Small intestine (tissue), 7 donors: ENCODE measurements at regions not wholly inside any gene's neighbourhood (a gene's known extent, or its start where the extent isn't known, plus 50 kb on each side); places are given as distances from the start of the nearest gene placed in this dataset.

ENCODE experiments used
- DNase-seq, 2 donors: peaks; one replicate each; pipeline versions ENCODE4 v3.0.0 to v3.0.0-alpha.2; 2013
- FAIRE-seq: peaks from 2 replicates; lab custom pipeline; 2012; peaks lifted over from hg19 to GRCh38; lab: Jason Lieb, UNC
- H3K27ac ChIP-seq, 3 donors: one replicate each; pipeline ENCODE4 v1.5.1; 2013; ENCODE audit warnings: low read length in 2 of 3, mild to moderate bottlenecking in 2 of 3, control low read depth in 1 of 3, inconsistent platforms in 1 of 3, low read depth in 1 of 3, moderate library complexity in 1 of 3
- H3K27me3 ChIP-seq, 3 donors: one replicate each; pipeline ENCODE4 v1.6.1; 2013; ENCODE audit warnings: low read length in 3 of 3, inconsistent platforms in 1 of 3; ENCODE audit not compliant: control insufficient read depth in 3 of 3, insufficient read depth in 3 of 3
- H3K36me3 ChIP-seq, 3 donors: one replicate each; pipeline ENCODE4 v1.6.1; 2013; ENCODE audit warnings: low read length in 3 of 3, inconsistent platforms in 1 of 3, low read depth in 1 of 3, mild to moderate bottlenecking in 1 of 3, moderate library complexity in 1 of 3; ENCODE audit not compliant: control insufficient read depth in 3 of 3, insufficient read depth in 2 of 3
- H3K4me1 ChIP-seq, 3 donors: one replicate each; pipeline ENCODE4 v1.6.1; 2013; ENCODE audit warnings: low read length in 2 of 3, inconsistent platforms in 1 of 3, low read depth in 1 of 3, mild to moderate bottlenecking in 1 of 3, moderate library complexity in 1 of 3; ENCODE audit not compliant: control insufficient read depth in 3 of 3, insufficient read depth in 2 of 3
- H3K4me3 ChIP-seq, 3 donors: one replicate each; pipeline ENCODE4 v1.5.1; 2013; ENCODE audit warnings: low read length in 3 of 3, control low read depth in 1 of 3, inconsistent platforms in 1 of 3, low read depth in 1 of 3, mild to moderate bottlenecking in 1 of 3, moderate library complexity in 1 of 3
- H3K9me3 ChIP-seq, 2 donors: one replicate each; pipeline ENCODE4 v1.6.1; 2013; ENCODE audit warnings: low read depth in 1 of 2, low read length in 1 of 2; ENCODE audit not compliant: control insufficient read depth in 2 of 2, insufficient read depth in 1 of 2
- WGBS, 3 donors: extraction: QIAGEN DNeasy Blood & Tissue Kit; methylation state at CpG; one replicate each; pipeline ENCODE4 v1.1.7; 2013; 5-methylcytosine and 5-hydroxymethylcytosine counted together
- donor health status: healthy with polysubstance abuse.
- donor health status: control.
- donor health status: control.
- donor health status: Bipolar disorder and iron deficiency.
- donor health status: healthy.

DNA sequence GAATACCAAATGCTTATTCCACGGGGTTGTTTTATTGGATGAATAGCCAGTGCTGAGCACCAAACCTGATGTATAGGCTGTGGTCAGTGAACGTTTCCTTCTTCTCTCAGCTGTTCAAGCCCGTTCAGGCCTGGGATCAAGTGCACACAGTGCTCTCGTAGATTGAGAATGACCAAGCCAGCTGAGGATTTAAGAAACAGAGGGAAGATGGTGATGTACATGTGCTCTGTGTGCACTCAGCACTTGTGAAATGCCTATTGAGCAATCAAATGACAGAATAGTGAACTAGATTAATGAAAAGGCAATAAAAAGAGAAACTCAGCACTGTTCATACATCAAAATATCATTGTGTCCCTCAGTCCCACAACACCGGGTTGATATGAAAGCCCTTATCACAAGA is 302.5 kb downstream of the BMPER start:
- Histone ChIP-seq H3K27ac (no peak overlapping the region), H3K9me3 (peaks cover 0 to 2% of the 10 kb centered on the region in 2 donors), H3K27me3 (no peaks in the 10 kb centered on the region), H3K4me3 (no peak overlapping the region), H3K36me3 (no peaks in the 10 kb centered on the region), H3K4me1 (no peaks in the 10 kb centered on the region)
- no peak for DNase-seq
- WGBS, 3 donors, result 80 to 88% (median 85%) methylated on average over 5 of the region's 5 CpGs
- FAIRE-seq, result no peak

DNA sequence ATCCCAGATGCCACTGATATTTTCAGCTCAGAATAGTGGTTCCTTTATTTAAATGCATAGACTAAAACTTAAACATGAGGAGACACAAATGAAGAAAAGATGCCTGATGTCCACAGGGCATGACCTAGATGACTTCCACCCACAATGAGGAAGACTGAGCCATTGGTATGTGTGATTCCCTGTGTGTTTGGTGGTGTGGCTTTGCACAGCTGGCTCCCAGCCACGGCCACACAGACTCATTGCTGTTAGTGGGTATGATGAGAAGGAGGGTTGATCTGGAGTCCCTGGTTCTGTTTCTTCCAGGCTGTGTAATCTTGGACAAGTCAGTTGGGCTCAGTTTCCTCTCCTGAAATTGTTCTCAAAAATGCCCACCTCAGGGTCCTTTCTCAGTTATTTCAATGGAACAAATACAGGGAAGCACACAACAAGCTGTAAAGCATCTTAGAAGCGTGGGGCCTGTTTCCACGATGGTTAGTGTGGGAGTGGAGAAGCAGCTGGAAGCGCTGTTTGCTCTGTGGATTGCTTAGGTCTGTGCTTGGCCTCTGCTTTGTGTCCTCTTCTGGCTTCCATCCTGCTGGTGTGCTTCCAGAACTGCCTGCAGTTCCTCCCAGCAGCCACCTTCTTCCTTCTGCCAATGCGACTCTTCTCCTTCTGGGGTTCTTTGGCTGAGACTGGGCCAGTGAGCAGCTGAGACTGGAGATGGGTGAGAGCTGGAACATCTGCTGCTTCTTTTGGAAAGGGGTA is 303.7 kb downstream of the BMPER start:
- DNase-seq (no peak), FAIRE-seq (no peak)
- Histone ChIP-seq H3K36me3 (no peaks in the 10 kb centered on the region), H3K9me3 (peaks cover 0 to 2% of the 10 kb centered on the region in 2 donors), H3K27ac (no peak overlapping the region), H3K4me3 (no peak overlapping the region), H3K4me1 (no peaks in the 10 kb centered on the region), H3K27me3 (no peaks in the 10 kb centered on the region)
- WGBS, 3 donors, result 68 to 79% (median 75%) methylated on average over 5 of the region's 5 CpGs

DNA sequence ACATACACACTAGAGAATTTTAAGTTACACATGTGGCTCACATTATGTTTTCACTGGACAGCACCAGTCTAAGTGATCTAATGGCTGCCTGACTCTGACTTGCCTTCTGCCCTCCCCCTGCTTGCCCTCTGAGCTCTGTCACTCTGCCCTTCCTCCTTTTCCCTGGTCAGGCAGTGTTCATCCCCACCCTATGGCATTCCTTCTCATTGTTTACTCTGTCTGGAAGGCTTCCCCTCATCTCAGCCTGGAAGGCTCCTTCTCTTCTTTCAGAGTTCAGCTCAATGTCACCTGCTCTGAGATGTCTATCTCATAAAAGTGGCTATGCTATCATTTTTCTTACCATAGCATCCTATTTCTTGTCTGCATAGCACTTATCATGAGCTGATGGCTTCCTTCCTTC is 305.7 kb downstream of the BMPER start:
- Histone ChIP-seq H3K27ac (no peak overlapping the region), H3K9me3 (peaks cover 0 to 2% of the 10 kb centered on the region in 2 donors), H3K4me3 (no peak overlapping the region), H3K4me1 (no peaks in the 10 kb centered on the region), H3K36me3 (no peaks in the 10 kb centered on the region), H3K27me3 (no peaks in the 10 kb centered on the region)
- DNase-seq, result no peak
- FAIRE-seq, result no peak

DNA sequence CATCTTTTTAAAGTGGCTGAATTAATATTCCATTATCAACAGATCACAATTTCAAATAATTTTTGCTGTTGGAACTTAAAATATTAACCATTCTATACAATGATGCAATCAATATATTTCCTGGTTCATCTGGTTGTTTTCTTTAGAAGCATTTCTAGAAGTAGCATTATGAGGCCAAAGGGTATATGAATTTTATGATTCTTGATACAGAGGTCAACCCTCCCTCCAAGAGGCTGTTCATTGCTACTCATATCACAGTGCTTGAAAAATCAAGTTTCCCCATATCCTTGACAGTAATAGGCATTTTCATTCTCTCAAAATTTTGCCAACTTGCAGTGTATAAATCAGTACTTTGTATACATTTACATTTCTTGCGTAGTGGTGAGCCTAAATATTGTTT is 312.6 kb downstream of the BMPER start:
- DNase-seq (no peak), FAIRE-seq (no peak)
- no peak overlapping the region for H3K4me3 ChIP-seq
- no peaks in the 10 kb centered on the region for H3K4me1 ChIP-seq
- no peak overlapping the region for H3K27ac ChIP-seq
- H3K36me3 ChIP-seq, result no peaks in the 10 kb centered on the region
- no peaks in the 10 kb centered on the region for H3K27me3 ChIP-seq
- H3K9me3 ChIP-seq, result no peaks in the 10 kb centered on the region
- 76 to 90% (median 82%) methylated on average over 1 of the region's 1 CpG for WGBS, 3 donors

DNA sequence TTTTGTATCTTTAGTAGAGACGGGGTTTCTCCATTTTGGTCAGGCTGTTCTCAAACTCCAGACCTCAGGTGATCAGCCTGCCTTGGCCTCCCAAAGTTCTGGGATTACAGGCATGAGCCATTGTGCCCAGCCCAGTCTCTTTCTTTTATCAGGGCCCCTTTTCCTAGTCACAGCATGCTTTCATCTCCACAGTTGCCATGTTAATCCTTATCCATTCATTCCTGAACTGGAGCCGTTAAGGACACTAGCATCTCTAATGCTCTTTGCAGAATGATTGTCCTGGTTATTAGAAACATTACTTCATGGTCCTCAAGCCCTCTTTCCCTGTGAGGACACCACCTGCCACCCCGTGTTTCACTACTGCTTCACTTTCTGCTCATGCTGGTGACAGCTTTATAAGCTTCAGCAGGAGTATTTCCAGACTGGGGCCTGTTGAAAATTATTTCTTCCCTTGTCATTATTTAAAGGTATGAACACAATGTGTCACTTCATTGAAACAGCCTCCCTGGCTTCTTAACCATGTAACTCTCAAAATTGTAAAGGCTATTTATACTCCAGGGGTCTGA is 313.9 kb downstream of the BMPER start:
- Histone ChIP-seq H3K27me3 (no peaks in the 10 kb centered on the region), H3K4me1 (no peaks in the 10 kb centered on the region), H3K9me3 (no peaks in the 10 kb centered on the region), H3K27ac (no peak overlapping the region), H3K36me3 (no peaks in the 10 kb centered on the region), H3K4me3 (no peak overlapping the region)
- FAIRE-seq (no peak), DNase-seq (no peak)
- 57 to 71% (median 68%) methylated on average over 3 of the region's 3 CpGs for WGBS, 3 donors

DNA sequence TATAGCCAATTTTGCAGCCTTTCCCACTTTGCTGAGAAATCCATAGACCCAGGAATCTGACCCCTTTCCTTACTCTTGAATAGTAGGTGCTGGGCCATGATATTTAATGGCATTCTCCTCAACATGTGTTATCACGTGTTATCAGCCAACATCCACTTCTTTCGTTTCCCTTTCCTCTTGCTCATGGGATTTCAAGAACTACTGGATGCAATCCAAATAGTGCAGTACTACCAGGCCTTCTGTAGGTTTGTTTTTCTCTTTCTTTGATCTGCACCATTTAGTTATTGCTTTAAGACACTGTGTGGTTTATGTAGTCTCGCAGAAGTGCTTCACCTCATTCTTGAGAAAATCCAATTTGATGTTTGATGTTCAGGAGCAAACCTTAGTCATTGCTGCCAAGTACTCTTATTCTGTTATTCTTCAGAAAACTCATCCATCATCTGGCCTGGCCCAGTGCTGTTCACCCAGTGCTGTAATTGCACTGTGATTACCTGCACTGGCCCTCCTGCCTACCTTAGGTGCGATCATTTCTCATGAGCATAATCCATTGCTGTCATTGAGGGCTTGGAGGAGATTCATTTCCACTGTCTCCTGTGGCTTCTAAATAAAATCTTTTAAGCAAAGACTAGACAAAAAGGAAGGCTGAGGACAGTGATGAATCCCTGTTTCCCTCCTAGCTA is 315.3 kb downstream of the BMPER start:
- H3K4me1 ChIP-seq, result no peaks in the 10 kb centered on the region
- no peak overlapping the region for H3K27ac ChIP-seq
- H3K27me3 ChIP-seq, result no peaks in the 10 kb centered on the region
- FAIRE-seq, result no peak
- H3K9me3 ChIP-seq, result no peaks in the 10 kb centered on the region
- H3K4me3 ChIP-seq, result no peak overlapping the region
- no peak for DNase-seq
- 63 to 72% (median 65%) methylated on average over 4 of the region's 4 CpGs for WGBS, 3 donors
- H3K36me3 ChIP-seq, result no peaks in the 10 kb centered on the region

DNA sequence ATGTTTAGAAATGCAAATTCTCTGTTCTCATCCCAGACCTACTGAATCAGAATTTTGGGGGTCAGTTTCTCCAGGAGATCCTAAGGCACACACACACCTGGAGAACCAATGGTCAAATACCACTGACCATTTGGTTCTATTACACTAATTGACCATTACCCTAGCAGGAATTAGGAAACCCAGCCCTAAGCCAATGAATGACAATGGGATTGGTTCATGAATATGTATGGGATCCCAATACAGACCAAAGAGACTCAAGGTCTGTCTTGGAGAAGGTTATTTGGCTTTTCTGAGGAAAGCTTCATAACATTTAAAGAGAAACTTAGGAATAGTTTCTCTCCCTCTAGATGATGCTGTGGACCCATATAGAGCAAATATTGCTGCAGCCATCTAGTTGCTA is 317.0 kb downstream of the BMPER start:
- DNase-seq (no peak), FAIRE-seq (no peak)
- H3K27me3 ChIP-seq, result no peaks in the 10 kb centered on the region
- H3K4me1 ChIP-seq, result no peaks in the 10 kb centered on the region
- no peaks in the 10 kb centered on the region for H3K9me3 ChIP-seq
- no peaks in the 10 kb centered on the region for H3K36me3 ChIP-seq
- H3K4me3 ChIP-seq, result no peak overlapping the region
- H3K27ac ChIP-seq, result no peak overlapping the region

DNA sequence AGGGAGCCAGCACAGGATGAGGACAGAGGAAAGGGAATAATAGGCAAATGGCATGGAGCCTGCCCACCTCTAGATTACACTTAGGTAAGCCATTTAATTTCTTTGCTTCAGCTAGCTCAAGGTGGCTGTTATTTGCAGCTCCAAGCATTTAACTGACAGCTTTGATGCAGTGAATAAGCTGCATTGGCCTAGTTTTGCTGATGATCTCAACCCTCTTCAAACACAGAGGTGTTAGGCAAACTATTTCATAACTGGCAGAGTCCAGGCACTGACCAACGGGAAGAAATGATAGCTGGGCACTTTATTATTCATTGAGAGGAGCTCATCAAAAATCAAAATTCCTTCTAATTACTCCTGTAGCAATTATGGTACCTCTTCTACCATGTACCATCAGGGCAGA is 317.4 kb downstream of the BMPER start:
- WGBS, 3 donors, result 31 to 64% (median 38%) methylated on average over 1 of the region's 1 CpG
- no peaks in the 10 kb centered on the region for H3K27me3 ChIP-seq
- no peak overlapping the region for H3K4me3 ChIP-seq
- H3K9me3 ChIP-seq, result no peaks in the 10 kb centered on the region
- FAIRE-seq, result no peak
- DNase-seq, result no peak
- H3K36me3 ChIP-seq, result no peaks in the 10 kb centered on the region
- no peak overlapping the region for H3K27ac ChIP-seq
- no peaks in the 10 kb centered on the region for H3K4me1 ChIP-seq
